ENCODE measurements at regions not wholly inside any gene's neighbourhood (a gene's known extent, or its start where the extent isn't known, plus 50 kb on each side); places are given as distances from the start of the nearest gene placed in this dataset.

- Histone ChIP-seq H3K27me3 (no peaks in the 10 kb centered on the region), H3K27ac (no peak overlapping the region), H3K9me3 (no peaks in the 10 kb centered on the region), H3K4me3 (no peak overlapping the region), H3K36me3 (no peaks in the 10 kb centered on the region), H3K4me1 (no peaks in the 10 kb centered on the region)
- TF ChIP-seq CTCF (IDR thresholded peaks at IDR 0.05) (no peak), POLR2A (IDR thresholded peaks at IDR 0.05) (no peak)
- intact Hi-C loops (cut with DNase I): no loop called here
- 84 to 88% (median 85%) methylated on average over 2 of the region's 2 CpGs for WGBS, 4 donors
- ATAC-seq: no peak
- no peak for DNase-seq
Measured at GRCh38 chr9:81072758-81073157, 616.6 kb downstream of the TLE1 start.

GRCh38 chr9:81071108-81071507 lies 618.2 kb downstream of the TLE1 start:
- Histone ChIP-seq H3K4me1 (no peaks in the 10 kb centered on the region), H3K27ac (no peak overlapping the region), H3K9me3 (peaks cover 0 to 7% (median 0%) of the 10 kb centered on the region in 12 donors), H3K36me3 (no peaks in the 10 kb centered on the region), H3K27me3 (no peaks in the 10 kb centered on the region), H3K4me3 (no peak overlapping the region)
- TF ChIP-seq CTCF (IDR thresholded peaks at IDR 0.05) (no peak), POLR2A (IDR thresholded peaks at IDR 0.05) (no peak)
- DNase-seq (no peak), ATAC-seq (no peak)
- intact Hi-C loops (cut with DNase I): no loop called here
- WGBS, 4 donors: 32 to 55% (median 50%) methylated on average over 2 of the region's 2 CpGs

DNA sequence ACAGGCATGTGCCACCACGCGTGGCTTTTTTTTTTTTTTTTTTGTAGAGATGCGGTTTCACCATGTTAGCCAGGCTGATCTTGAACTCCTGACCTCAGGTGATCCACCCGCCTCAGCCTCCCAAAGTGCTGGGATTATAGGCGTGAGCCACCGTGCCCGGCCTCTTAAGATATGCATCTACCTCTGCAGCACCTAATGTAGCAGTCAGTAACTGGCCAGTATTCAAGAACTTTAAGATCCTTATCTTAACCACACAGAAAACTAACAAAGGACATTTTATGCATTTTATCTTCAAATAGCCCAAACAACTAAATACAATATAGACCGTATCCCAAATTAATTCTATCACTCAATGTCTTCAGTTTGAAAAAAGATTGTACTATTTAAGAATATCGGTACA lies 618.7 kb downstream of the TLE1 start:
- H3K4me3 ChIP-seq: no peak overlapping the region
- no peak for DNase-seq
- H3K9me3 ChIP-seq: peaks cover 0 to 7% (median 0%) of the 10 kb centered on the region in 12 donors
- H3K36me3 ChIP-seq: no peaks in the 10 kb centered on the region
- WGBS, 4 donors: 80 to 86% (median 84%) methylated on average over 9 of the region's 9 CpGs
- H3K4me1 ChIP-seq: no peaks in the 10 kb centered on the region
- intact Hi-C loops (cut with DNase I): no loop called here
- H3K27me3 ChIP-seq: no peaks in the 10 kb centered on the region
- TF ChIP-seq POLR2A (IDR thresholded peaks at IDR 0.05) (no peak), CTCF (IDR thresholded peaks at IDR 0.05) (no peak)
- ATAC-seq: no peak
- no peak overlapping the region for H3K27ac ChIP-seq

DNA sequence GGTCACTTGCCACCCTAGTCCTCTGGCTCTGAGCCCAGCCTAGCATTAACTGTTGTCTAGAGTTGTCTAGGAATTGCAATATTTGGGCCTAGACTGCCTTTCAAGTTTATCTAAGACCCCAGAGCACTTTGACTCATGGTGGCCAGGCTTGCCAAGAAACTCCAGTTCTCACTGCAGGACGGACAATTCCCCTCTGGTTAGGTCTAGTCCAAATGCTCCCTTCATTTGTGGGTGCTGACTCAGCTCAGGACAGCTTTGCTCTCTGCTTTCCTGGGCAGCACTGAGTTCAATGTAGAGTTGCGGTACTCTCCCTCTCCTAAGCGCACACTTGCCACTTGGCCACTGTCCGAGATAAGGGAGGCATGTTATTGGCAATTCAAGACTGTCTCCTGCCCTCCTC lies 619.4 kb downstream of the TLE1 start:
- intact Hi-C loops (cut with DNase I): no loop called here
- DNase-seq (no peak), ATAC-seq (no peak)
- H3K4me3 ChIP-seq: no peak overlapping the region
- H3K27ac ChIP-seq: no peak overlapping the region
- H3K9me3 ChIP-seq: peaks cover 0 to 8% (median 0%) of the 10 kb centered on the region in 12 donors
- WGBS, 4 donors: 80 to 85% (median 82%) methylated on average over 4 of the region's 4 CpGs
- H3K36me3 ChIP-seq: no peaks in the 10 kb centered on the region
- TF ChIP-seq POLR2A (IDR thresholded peaks at IDR 0.05) (no peak), CTCF (IDR thresholded peaks at IDR 0.05) (no peak)
- no peaks in the 10 kb centered on the region for H3K27me3 ChIP-seq
- no peaks in the 10 kb centered on the region for H3K4me1 ChIP-seq
